OCI-LY7 (cell line): ENCODE measurements at regions not wholly inside any gene's neighbourhood (a gene's known extent, or its start where the extent isn't known, plus 50 kb on each side); places are given as distances from the start of the nearest gene placed in this dataset.

ENCODE experiments used
- CTCF ChIP-seq: fragments of 200-600 bp; sonication (generic); conservative IDR thresholded peaks from 2 replicates; pipeline ENCODE4 v1.5.1; 2014; ENCODE audit warnings: mild to moderate bottlenecking, antibody characterized with exemption, low read length, moderate library complexity, mixed read lengths
- EZH2phosphoT487 ChIP-seq: fragments of 200-600 bp; sonication (generic); IDR thresholded peaks from 2 replicates; pipeline ENCODE4 v1.6.1; 2018; ENCODE audit warnings: low read depth, borderline replicate concordance, mild to moderate bottlenecking, mixed run types, antibody characterized with exemption, low read length, moderate library complexity, mixed read lengths

GRCh38 chr9:84567805-84568204 is 101.7 kb upstream of the NTRK2 start:
- TF ChIP-seq CTCF, result no peak
- no peak for TF ChIP-seq EZH2phosphoT487
